HPDE6-E6E7 (cell line): ENCODE measurements at regions not wholly inside any gene's neighbourhood (a gene's known extent, or its start where the extent isn't known, plus 50 kb on each side); places are given as distances from the start of the nearest gene placed in this dataset.
"Not testable (repeated sequence)": the region's sequence is repeated elsewhere in the genome, so short reads cannot be mapped to it uniquely, and the experiment has no call there.

Source experiments
- DNase-seq: peaks from one replicate; pipeline ENCODE4 v3.0.0; 2011; ENCODE audit warnings: missing footprints; ENCODE audit errors: extremely low spot score

GRCh38 chr9:96064826-96065481 is 189.5 kb downstream of the ERCC6L2 start:
- no peak for DNase-seq

GRCh38 chr9:96062854-96063253 is 187.4 kb downstream of the ERCC6L2 start:
- DNase-seq: no peak

GRCh38 chr9:96062031-96062430 is 186.5 kb downstream of the ERCC6L2 start:
- no peak for DNase-seq

- DNase-seq: no peak
Observed at GRCh38 chr9:96061293-96061987, 185.9 kb downstream of the ERCC6L2 start.

GRCh38 chr9:96058218-96058617 is 182.7 kb downstream of the ERCC6L2 start:
- no peak for DNase-seq

- DNase-seq: no peak
Observed at GRCh38 chr9:96057155-96057554, 181.7 kb downstream of the ERCC6L2 start.

GRCh38 chr9:96056226-96056625 is 180.7 kb downstream of the ERCC6L2 start:
- DNase-seq: no peak

GRCh38 chr9:96054248-96054647 is 178.8 kb downstream of the ERCC6L2 start:
- DNase-seq: not testable (repeated sequence)

GRCh38 chr9:96052686-96053085 is 177.2 kb downstream of the ERCC6L2 start:
- no peak for DNase-seq

- no peak for DNase-seq
Observed at GRCh38 chr9:96051423-96051822, 175.9 kb downstream of the ERCC6L2 start.

GRCh38 chr9:96050861-96051155 is 175.3 kb downstream of the ERCC6L2 start:
- no peak for DNase-seq

GRCh38 chr9:96050048-96050860 is 174.8 kb downstream of the ERCC6L2 start:
- no peak for DNase-seq

- DNase-seq: no peak
Observed at GRCh38 chr9:96048956-96049831, 173.7 kb downstream of the ERCC6L2 start.

GRCh38 chr9:96048104-96048955 is 172.8 kb downstream of the ERCC6L2 start:
- no peak for DNase-seq

- no peak for DNase-seq
Observed at GRCh38 chr9:96047741-96048103, 172.2 kb downstream of the ERCC6L2 start.

GRCh38 chr9:96047116-96047639 is 171.7 kb downstream of the ERCC6L2 start:
- DNase-seq: no peak

GRCh38 chr9:96045811-96046210 is 170.3 kb downstream of the ERCC6L2 start:
- no peak for DNase-seq

- DNase-seq: no peak
Observed at GRCh38 chr9:96044401-96044800, 168.9 kb downstream of the ERCC6L2 start.

GRCh38 chr9:96040591-96041461 is 165.3 kb downstream of the ERCC6L2 start:
- DNase-seq: no peak

- DNase-seq: no peak
Observed at GRCh38 chr9:96038914-96039313, 163.4 kb downstream of the ERCC6L2 start.
